ENCODE measurements at regions not wholly inside any gene's neighbourhood (a gene's known extent, or its start where the extent isn't known, plus 50 kb on each side); places are given as distances from the start of the nearest gene placed in this dataset.
A peak's percentile ranks its signal among the peaks of the same experiment; 100 is the strongest.

- H3K9ac ChIP-seq (replicated peaks; ENCODE audit: extremely low read depth, insufficient read depth, low read length): no peak overlapping the region
- H3K4me1 ChIP-seq (ENCODE audit: control insufficient read depth, extremely low read depth, insufficient read depth, low read length): no peaks in the 10 kb centered on the region
- ChIA-PET CTCF (interaction anchor here (0.6 to 3.2 kb wide), 25 partner anchors 9 to 1280 kb away, joined by 3 to 35 read pairs (median 4); no protein-coding TSS in a partner anchor), POLR2A (no interaction called here)
- dilution Hi-C loops (cut with MboI; ENCODE audit: extremely low pct_ligation_motif_present, low sequenced_read_pairs): no loop called here
- H3K9me3 ChIP-seq (replicated peaks; ENCODE audit: control insufficient read depth, insufficient read depth, low read length): no peaks in the 10 kb centered on the region
- no peaks in the 10 kb centered on the region for H3K36me3 ChIP-seq (ENCODE audit: control insufficient read depth in 2 of 2, extremely low read depth in 1 of 2, insufficient read depth in 2 of 2, low read length in 2 of 2)
- peak; percentile 53 for DNase-seq (ENCODE audit: low read depth, low spot score)
- H2AFZ ChIP-seq (ENCODE audit: low read depth, low read length): no peak overlapping the region
- TF ChIP-seq CTCF (IDR thresholded peaks at IDR 0.05; ENCODE audit: extremely low read depth in 1 of 2, insufficient read depth in 1 of 2, low read depth in 1 of 2, low read length in 2 of 2) (peak in 1 of 2 donors; percentile 1), GATA2 (IDR thresholded peaks at IDR 0.05; ENCODE audit: insufficient read depth, insufficient read length, low read depth, low read length) (no peak)
- H3K4me3 ChIP-seq (replicated peaks in 1 of 3; ENCODE audit: insufficient read depth in 1 of 3, low read depth in 1 of 3, low read length in 3 of 3): no peak overlapping the region
- peak; percentile 69 for FAIRE-seq
- H3K27ac ChIP-seq (ENCODE audit: insufficient read depth, low read depth, low read length): no peak overlapping the region
- intact Hi-C loops (cut with micrococcal nuclease): loop anchor here (1.0 to 5.0 kb wide), 6 partner anchors 147 to 1282 kb away; no protein-coding TSS in a partner anchor
- no peak overlapping the region for H3K4me2 ChIP-seq (ENCODE audit: insufficient read depth, low read length)
- no peaks in the 10 kb centered on the region for H3K9me1 ChIP-seq (replicated peaks; ENCODE audit: control insufficient read depth, extremely low read depth, insufficient read depth, low read length)
- H4K20me1 ChIP-seq (replicated peaks; ENCODE audit: control insufficient read depth, extremely low read depth, insufficient read depth, low read length): no peaks in the 10 kb centered on the region
- H3K79me2 ChIP-seq (ENCODE audit: control insufficient read depth, insufficient read depth, low read length): no peaks in the 10 kb centered on the region
- no peaks in the 10 kb centered on the region for H3K27me3 ChIP-seq (ENCODE audit: control insufficient read depth in 2 of 2, insufficient read depth in 2 of 2, low read length in 2 of 2)
- no TSS peak for BruUV-seq (replicated peaks)
These were observed 120.8 kb upstream of the SLC27A6 start for GRCh38 chr5:128844354-128844923.

GRCh38 chr5:128850049-128850448 lies 115.2 kb upstream of the SLC27A6 start:
- H2AFZ ChIP-seq (ENCODE audit: low read depth, low read length): no peak overlapping the region
- H3K9ac ChIP-seq (replicated peaks; ENCODE audit: extremely low read depth, insufficient read depth, low read length): no peak overlapping the region
- ChIA-PET POLR2A (no interaction called here), CTCF (no interaction called here)
- TF ChIP-seq MYC (IDR thresholded peaks at IDR 0.05; ENCODE audit: low read depth, low read length) (no peak), POLR2A (IDR thresholded peaks at IDR 0.05; ENCODE audit: low read depth, low read length) (no peak), CTCF (IDR thresholded peaks at IDR 0.05; ENCODE audit: extremely low read depth in 1 of 2, insufficient read depth in 1 of 2, low read depth in 1 of 2, low read length in 2 of 2) (no peak), POLR2AphosphoS5 (IDR thresholded peaks at IDR 0.05; ENCODE audit: insufficient read depth, low read depth, low read length) (no peak), FOS (IDR thresholded peaks at IDR 0.05; ENCODE audit: borderline replicate concordance, insufficient read depth, low read length) (no peak), MAX (IDR thresholded peaks at IDR 0.05; ENCODE audit: insufficient read depth, insufficient read length) (no peak), GATA2 (IDR thresholded peaks at IDR 0.05; ENCODE audit: insufficient read depth, insufficient read length, low read depth, low read length) (no peak), JUN (IDR thresholded peaks at IDR 0.05; ENCODE audit: borderline replicate concordance, insufficient read depth, insufficient read length, low read depth) (no peak), EZH2 (IDR thresholded peaks at IDR 0.05; ENCODE audit: borderline replicate concordance, low read depth, low read length, severe bottlenecking) (no peak)
- H3K27ac ChIP-seq (ENCODE audit: insufficient read depth, low read depth, low read length): no peak overlapping the region
- H3K79me2 ChIP-seq (ENCODE audit: control insufficient read depth, insufficient read depth, low read length): no peaks in the 10 kb centered on the region
- no peaks in the 10 kb centered on the region for H3K9me1 ChIP-seq (replicated peaks; ENCODE audit: control insufficient read depth, extremely low read depth, insufficient read depth, low read length)
- H4K20me1 ChIP-seq (replicated peaks; ENCODE audit: control insufficient read depth, extremely low read depth, insufficient read depth, low read length): no peaks in the 10 kb centered on the region
- no TSS peak for BruUV-seq (replicated peaks)
- no peaks in the 10 kb centered on the region for H3K4me1 ChIP-seq (ENCODE audit: control insufficient read depth, extremely low read depth, insufficient read depth, low read length)
- H3K36me3 ChIP-seq (ENCODE audit: control insufficient read depth in 2 of 2, extremely low read depth in 1 of 2, insufficient read depth in 2 of 2, low read length in 2 of 2): no peaks in the 10 kb centered on the region
- H3K4me3 ChIP-seq (replicated peaks in 1 of 3; ENCODE audit: insufficient read depth in 1 of 3, low read depth in 1 of 3, low read length in 3 of 3): no peak overlapping the region
- DNase-seq (ENCODE audit: low read depth, low spot score) (no peak), FAIRE-seq (no peak)
- dilution Hi-C loops (cut with MboI; ENCODE audit: extremely low pct_ligation_motif_present, low sequenced_read_pairs) (no loop called here), intact Hi-C loops (cut with micrococcal nuclease) (no loop called here)
- peaks cover 2% of the 10 kb centered on the region in 2 experiments for H3K27me3 ChIP-seq (ENCODE audit: control insufficient read depth in 2 of 2, insufficient read depth in 2 of 2, low read length in 2 of 2)
- no peaks in the 10 kb centered on the region for H3K9me3 ChIP-seq (replicated peaks; ENCODE audit: control insufficient read depth, insufficient read depth, low read length)
- no peak overlapping the region for H3K4me2 ChIP-seq (ENCODE audit: insufficient read depth, low read length)

All from endothelial cell of umbilical vein (primary cell).